ENCODE measurements at regions not wholly inside any gene's neighbourhood (a gene's known extent, or its start where the extent isn't known, plus 50 kb on each side); places are given as distances from the start of the nearest gene placed in this dataset.
"Not testable (repeated sequence)": the region's sequence is repeated elsewhere in the genome, so short reads cannot be mapped to it uniquely, and the experiment has no call there.

- DNase-seq (ENCODE audit: low read depth): no peak
Measured at GRCh38 chr2:234250926-234251325, 200.4 kb downstream of the SPP2 start.

- DNase-seq (ENCODE audit: low read depth): peak; percentile 97
Measured at GRCh38 chr2:234249873-234250272, 199.4 kb downstream of the SPP2 start.

GRCh38 chr2:234249034-234249735 lies 198.7 kb downstream of the SPP2 start:
- DNase-seq (ENCODE audit: low read depth): no peak

GRCh38 chr2:234248213-234248710 lies 197.8 kb downstream of the SPP2 start:
- not testable (repeated sequence) for DNase-seq (ENCODE audit: low read depth)

GRCh38 chr2:234247453-234248180 lies 197.1 kb downstream of the SPP2 start:
- no peak for DNase-seq (ENCODE audit: low read depth)

GRCh38 chr2:234245945-234246344 lies 195.4 kb downstream of the SPP2 start:
- DNase-seq (ENCODE audit: low read depth): peak; percentile 99

- DNase-seq (ENCODE audit: low read depth): peak; percentile 48
Measured at GRCh38 chr2:234243871-234244565, 193.5 kb downstream of the SPP2 start.

- DNase-seq (ENCODE audit: low read depth): no peak
Measured at GRCh38 chr2:234242459-234242836, 191.9 kb downstream of the SPP2 start.

GRCh38 chr2:234241656-234242458 lies 191.4 kb downstream of the SPP2 start:
- DNase-seq (ENCODE audit: low read depth): peak; percentile 97

- peak; percentile 94 for DNase-seq (ENCODE audit: low read depth)
Measured at GRCh38 chr2:234240917-234241316, 190.4 kb downstream of the SPP2 start.

GRCh38 chr2:234235191-234235590 lies 184.7 kb downstream of the SPP2 start:
- no peak for DNase-seq (ENCODE audit: low read depth)

GRCh38 chr2:234231460-234231859 lies 181.0 kb downstream of the SPP2 start:
- DNase-seq (ENCODE audit: low read depth): no peak

- no peak for DNase-seq (ENCODE audit: low read depth)
Measured at GRCh38 chr2:234219046-234219310, 168.5 kb downstream of the SPP2 start.

- DNase-seq (ENCODE audit: low read depth): no peak
Measured at GRCh38 chr2:234218266-234219045, 168.0 kb downstream of the SPP2 start.

- no peak for DNase-seq (ENCODE audit: low read depth)
Measured at GRCh38 chr2:234212534-234212933, 162.0 kb downstream of the SPP2 start.

- peak; percentile 5 for DNase-seq (ENCODE audit: low read depth)
Measured at GRCh38 chr2:234211797-234212196, 161.3 kb downstream of the SPP2 start.

GRCh38 chr2:234206738-234207137 lies 156.2 kb downstream of the SPP2 start:
- no peak for DNase-seq (ENCODE audit: low read depth)

GRCh38 chr2:234204480-234204879 lies 154.0 kb downstream of the SPP2 start:
- no peak for DNase-seq (ENCODE audit: low read depth)

- peak; percentile 98 for DNase-seq (ENCODE audit: low read depth)
Measured at GRCh38 chr2:234203135-234203984, 152.9 kb downstream of the SPP2 start.

GRCh38 chr2:234202601-234203000 lies 152.1 kb downstream of the SPP2 start:
- DNase-seq (ENCODE audit: low read depth): no peak
